ENCODE measurements at regions not wholly inside any gene's neighbourhood (a gene's known extent, or its start where the extent isn't known, plus 50 kb on each side); places are given as distances from the start of the nearest gene placed in this dataset.
A peak's percentile ranks its signal among the peaks of the same experiment; 100 is the strongest.

GRCh38 chr2:62415019-62415431 lies 91.0 kb downstream of the TMEM17 start:
- Mint-ChIP-seq H3K4me1 (peaks cover 0 to 14% (median 0%) of the 10 kb centered on the region in 7 donors), H3K9me3 (peaks cover 0 to 13% (median 0%) of the 10 kb centered on the region in 11 donors), H3K27ac (peak overlapping the region in 2 of 9 donors; percentile 19 to 23), H3K36me3 (no peaks in the 10 kb centered on the region), H3K4me3 (peak overlapping the region in 1 of 10 donors; percentile 15), H3K27me3 (peaks cover 0 to 10% (median 5%) of the 10 kb centered on the region in 5 donors)
- no peak overlapping the region for H3K4me3 ChIP-seq (ENCODE audit: low read length)
- H3K27ac ChIP-seq (ENCODE audit: low read depth, low read length): no peak overlapping the region
- ATAC-seq (peak; percentile 29), DNase-seq (no peak)
- ChIA-PET CTCF (interaction anchor here (0.9 kb wide), 1 partner anchor 421 kb away, joined by 4 read pairs; no protein-coding TSS in a partner anchor), POLR2A (no interaction called here)
- H3K36me3 ChIP-seq (ENCODE audit: control insufficient read depth in 2 of 3, insufficient read depth in 3 of 3, low read length in 3 of 3): no peaks in the 10 kb centered on the region
- peaks cover 0 to 7% of the 10 kb centered on the region in 2 donors for H3K4me1 ChIP-seq (ENCODE audit: control insufficient read depth in 2 of 2, insufficient read depth in 2 of 2, low read length in 2 of 2)
- intact Hi-C loops (cut with micrococcal nuclease): loop anchor here (10.0 kb wide), 2 partner anchors 110 to 1280 kb away; no protein-coding TSS in a partner anchor
- H3K27me3 ChIP-seq (ENCODE audit: control insufficient read depth in 2 of 2, insufficient read depth in 2 of 2, low read length in 2 of 2): no peaks in the 10 kb centered on the region
- no peaks in the 10 kb centered on the region for H3K9me3 ChIP-seq (ENCODE audit: control insufficient read depth in 2 of 3, low read length in 3 of 3)

DNA sequence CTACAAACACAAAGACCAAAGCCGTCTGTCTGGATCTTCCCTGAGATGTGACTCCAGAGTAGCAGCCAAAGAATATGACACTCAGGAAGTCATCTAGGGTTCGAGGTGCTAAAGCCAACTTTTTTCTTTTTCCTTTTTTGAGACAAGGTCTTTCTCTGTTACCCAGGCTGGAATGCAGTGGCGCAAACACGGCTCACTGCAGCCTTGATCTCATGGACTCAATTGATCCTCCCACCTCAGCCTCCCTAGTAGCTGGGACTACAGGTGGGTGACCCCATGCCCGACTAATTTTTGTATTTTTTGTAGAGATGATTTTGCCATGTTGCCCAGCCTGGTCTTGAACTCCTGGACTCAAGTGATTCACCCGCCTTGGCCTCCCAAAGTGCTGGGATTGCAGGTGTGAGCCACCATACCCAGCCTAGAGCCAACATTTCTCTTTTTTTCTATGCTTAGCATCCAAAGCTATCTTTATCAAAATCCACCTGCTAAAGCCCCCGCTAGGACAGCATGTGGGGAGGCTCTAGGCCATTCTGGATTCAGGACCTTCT lies 92.8 kb downstream of the TMEM17 start:
- no peak for DNase-seq
- peak overlapping the region in 2 of 9 donors; percentile 17 to 21 for H3K27ac Mint-ChIP-seq
- Histone ChIP-seq H3K9me3 (ENCODE audit: control insufficient read depth in 2 of 3, low read length in 3 of 3) (no peaks in the 10 kb centered on the region), H3K27ac (ENCODE audit: low read depth, low read length) (no peak overlapping the region), H3K36me3 (ENCODE audit: control insufficient read depth in 2 of 3, insufficient read depth in 3 of 3, low read length in 3 of 3) (no peaks in the 10 kb centered on the region), H3K27me3 (ENCODE audit: control insufficient read depth in 2 of 2, insufficient read depth in 2 of 2, low read length in 2 of 2) (no peaks in the 10 kb centered on the region), H3K4me1 (ENCODE audit: control insufficient read depth in 2 of 2, insufficient read depth in 2 of 2, low read length in 2 of 2) (peaks cover 0 to 7% of the 10 kb centered on the region in 2 donors), H3K4me3 (ENCODE audit: low read length) (no peak overlapping the region)
- H3K27me3 Mint-ChIP-seq: peaks cover 0 to 8% (median 5%) of the 10 kb centered on the region in 5 donors
- POLR2A ChIA-PET: no interaction called here
- no peak overlapping the region for H3K4me3 Mint-ChIP-seq
- CTCF ChIA-PET: interaction anchor here (0.8 to 1.3 kb wide), 5 partner anchors 14 to 494 kb away, joined by 3 to 4 read pairs (median 3); no protein-coding TSS in a partner anchor
- no peak for ATAC-seq
- H3K36me3 Mint-ChIP-seq: no peaks in the 10 kb centered on the region
- H3K4me1 Mint-ChIP-seq: peaks cover 0 to 14% (median 0%) of the 10 kb centered on the region in 7 donors
- peaks cover 0 to 5% (median 0%) of the 10 kb centered on the region in 11 donors for H3K9me3 Mint-ChIP-seq
- intact Hi-C loops (cut with micrococcal nuclease): loop anchor here (5.0 to 10.0 kb wide), 3 partner anchors 108 to 1278 kb away; partner anchors contain the start of gene B3GNT2 (in 1 of the 2)

DNA sequence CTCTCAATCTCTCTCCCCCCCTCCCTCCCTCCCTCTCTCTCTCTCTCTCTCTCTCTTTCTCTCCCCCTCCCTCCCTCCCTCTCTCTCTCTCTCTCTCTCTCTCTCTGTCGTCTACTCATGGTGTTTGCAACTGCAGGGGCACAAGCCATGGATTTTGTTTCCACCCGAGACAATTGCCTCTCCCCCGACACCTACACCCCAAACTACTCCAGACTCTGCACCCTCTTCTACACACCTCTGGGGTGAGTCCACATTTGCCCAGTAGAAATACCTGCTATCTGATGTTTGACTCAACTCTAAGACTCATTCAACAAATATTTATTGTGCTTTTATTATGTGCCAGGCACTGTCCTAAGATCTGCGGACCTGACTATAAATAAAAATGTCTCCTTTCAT lies 93.7 kb downstream of the TMEM17 start:
- Histone ChIP-seq H3K27me3 (ENCODE audit: control insufficient read depth in 2 of 2, insufficient read depth in 2 of 2, low read length in 2 of 2) (no peaks in the 10 kb centered on the region), H3K4me1 (ENCODE audit: control insufficient read depth in 2 of 2, insufficient read depth in 2 of 2, low read length in 2 of 2) (peaks cover 0 to 7% of the 10 kb centered on the region in 2 donors), H3K36me3 (ENCODE audit: control insufficient read depth in 2 of 3, insufficient read depth in 3 of 3, low read length in 3 of 3) (no peaks in the 10 kb centered on the region), H3K27ac (ENCODE audit: low read depth, low read length) (no peak overlapping the region), H3K9me3 (ENCODE audit: control insufficient read depth in 2 of 3, low read length in 3 of 3) (no peaks in the 10 kb centered on the region), H3K4me3 (ENCODE audit: low read length) (no peak overlapping the region)
- H3K4me3 Mint-ChIP-seq: peak overlapping the region in 2 of 10 donors; percentile 30 to 41
- DNase-seq (peak in 3 of 9 donors; percentile 7 to 17 (median 8)), ATAC-seq (no peak)
- H3K4me1 Mint-ChIP-seq: peaks cover 0 to 14% (median 0%) of the 10 kb centered on the region in 7 donors
- peaks cover 0 to 3% (median 0%) of the 10 kb centered on the region in 11 donors for H3K9me3 Mint-ChIP-seq
- ChIA-PET POLR2A (no interaction called here), CTCF (interaction anchor here (0.6 to 0.8 kb wide), 2 partner anchors 419 to 676 kb away, joined by 3 read pairs; no protein-coding TSS in a partner anchor)
- no peaks in the 10 kb centered on the region for H3K36me3 Mint-ChIP-seq
- intact Hi-C loops (cut with micrococcal nuclease): loop anchor here (1.0 to 10.0 kb wide), 7 partner anchors 108 to 1278 kb away; partner anchors contain the start of genes B3GNT2 (in 2 of the 2) and CCT4 (in 1 of the 2)
- peak overlapping the region in 4 of 9 donors; percentile 58 to 87 (median 62) for H3K27ac Mint-ChIP-seq
- peaks cover 0 to 8% (median 0%) of the 10 kb centered on the region in 5 donors for H3K27me3 Mint-ChIP-seq

DNA sequence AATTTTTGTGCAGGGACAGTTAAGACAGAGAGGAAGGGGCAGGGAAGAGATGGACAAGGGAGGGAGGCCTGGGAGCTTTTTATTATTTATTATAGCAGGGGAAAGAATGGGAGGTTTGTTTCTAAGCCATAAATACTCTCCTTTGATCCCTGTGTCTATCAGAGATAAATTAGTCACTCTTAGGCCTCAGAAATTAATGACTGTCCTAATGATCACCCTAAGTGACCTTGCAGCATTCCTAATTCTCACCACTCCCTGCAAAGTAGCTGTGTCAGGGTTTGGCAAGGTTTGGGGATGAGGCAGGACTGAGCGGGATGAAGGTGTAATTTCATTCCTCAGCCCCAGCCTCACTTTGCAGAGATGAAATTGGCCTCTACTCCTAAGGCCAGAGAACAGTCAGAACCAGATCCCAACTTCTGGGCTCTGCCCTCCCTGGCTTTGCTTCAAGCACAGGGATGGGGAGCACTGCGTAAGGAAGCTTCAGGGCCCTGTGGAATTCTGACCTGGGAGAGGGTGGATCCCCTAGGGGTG lies 95.0 kb downstream of the TMEM17 start:
- Mint-ChIP-seq H3K27me3 (peaks cover 0 to 4% (median 0%) of the 10 kb centered on the region in 5 donors), H3K9me3 (peaks cover 0 to 3% (median 0%) of the 10 kb centered on the region in 11 donors), H3K4me1 (peaks cover 0 to 14% (median 0%) of the 10 kb centered on the region in 7 donors), H3K27ac (no peak overlapping the region), H3K4me3 (no peak overlapping the region), H3K36me3 (no peaks in the 10 kb centered on the region)
- Histone ChIP-seq H3K4me1 (ENCODE audit: control insufficient read depth in 2 of 2, insufficient read depth in 2 of 2, low read length in 2 of 2) (peaks cover 0 to 7% of the 10 kb centered on the region in 2 donors), H3K9me3 (ENCODE audit: control insufficient read depth in 2 of 3, low read length in 3 of 3) (no peaks in the 10 kb centered on the region), H3K27me3 (ENCODE audit: control insufficient read depth in 2 of 2, insufficient read depth in 2 of 2, low read length in 2 of 2) (no peaks in the 10 kb centered on the region), H3K4me3 (ENCODE audit: low read length) (no peak overlapping the region), H3K36me3 (ENCODE audit: control insufficient read depth in 2 of 3, insufficient read depth in 3 of 3, low read length in 3 of 3) (no peaks in the 10 kb centered on the region), H3K27ac (ENCODE audit: low read depth, low read length) (no peak overlapping the region)
- intact Hi-C loops (cut with micrococcal nuclease): loop anchor here (5.0 to 10.0 kb wide), 3 partner anchors 106 to 1276 kb away; partner anchors contain the start of gene B3GNT2 (in 1 of the 2)
- ATAC-seq: no peak
- no peak for DNase-seq
- CTCF ChIA-PET: interaction anchor here (0.8 to 1.9 kb wide), 4 partner anchors 416 to 498 kb away, joined by 3 to 11 read pairs (median 4); no protein-coding TSS in a partner anchor
- POLR2A ChIA-PET: interaction anchor here (0.6 kb wide), 1 partner anchor 414 kb away, joined by 3 read pairs; no protein-coding TSS in a partner anchor

DNA sequence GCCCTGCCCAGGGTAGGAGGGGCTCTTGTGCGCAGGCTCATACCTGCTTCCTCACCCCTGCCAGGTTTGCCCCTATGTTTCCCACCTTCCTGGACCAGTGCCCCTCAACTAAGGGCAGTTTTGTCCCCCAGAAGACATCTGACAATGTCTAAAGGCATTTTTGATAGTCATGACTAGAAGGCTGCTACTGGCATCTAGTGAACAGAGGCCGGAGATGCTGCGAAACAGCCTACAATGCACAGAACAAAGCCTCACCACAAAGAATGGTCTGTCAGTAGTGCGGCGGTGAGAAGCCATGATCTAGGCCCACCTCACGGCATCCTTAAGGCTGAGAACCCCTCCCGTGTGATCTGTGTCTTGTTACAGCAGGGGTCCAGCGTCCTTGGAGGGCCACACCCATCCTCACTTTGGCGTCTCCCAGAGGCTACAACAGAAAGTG lies 96.0 kb downstream of the TMEM17 start:
- DNase-seq (no peak), ATAC-seq (no peak)
- H3K36me3 Mint-ChIP-seq: no peaks in the 10 kb centered on the region
- H3K27ac Mint-ChIP-seq: no peak overlapping the region
- H3K9me3 ChIP-seq (ENCODE audit: control insufficient read depth in 2 of 3, low read length in 3 of 3): no peaks in the 10 kb centered on the region
- ChIA-PET POLR2A (no interaction called here), CTCF (interaction anchor here (1.1 to 1.9 kb wide), 2 partner anchors 491 to 497 kb away, joined by 3 to 11 read pairs; no protein-coding TSS in a partner anchor)
- no peaks in the 10 kb centered on the region for H3K36me3 ChIP-seq (ENCODE audit: control insufficient read depth in 2 of 3, insufficient read depth in 3 of 3, low read length in 3 of 3)
- H3K27me3 ChIP-seq (ENCODE audit: control insufficient read depth in 2 of 2, insufficient read depth in 2 of 2, low read length in 2 of 2): no peaks in the 10 kb centered on the region
- H3K9me3 Mint-ChIP-seq: peaks cover 0 to 3% (median 0%) of the 10 kb centered on the region in 11 donors
- peaks cover 0 to 1% (median 0%) of the 10 kb centered on the region in 5 donors for H3K27me3 Mint-ChIP-seq
- H3K27ac ChIP-seq (ENCODE audit: low read depth, low read length): no peak overlapping the region
- intact Hi-C loops (cut with micrococcal nuclease): loop anchor here (5.0 to 10.0 kb wide), 3 partner anchors 105 to 1275 kb away; partner anchors contain the start of gene B3GNT2 (in 1 of the 2)
- no peak overlapping the region for H3K4me3 ChIP-seq (ENCODE audit: low read length)
- H3K4me1 ChIP-seq (ENCODE audit: control insufficient read depth in 2 of 2, insufficient read depth in 2 of 2, low read length in 2 of 2): peaks cover 0 to under 1% of the 10 kb centered on the region in 2 donors
- peaks cover 0 to 9% (median 0%) of the 10 kb centered on the region in 7 donors for H3K4me1 Mint-ChIP-seq
- H3K4me3 Mint-ChIP-seq: no peak overlapping the region

- Histone ChIP-seq H3K27ac (ENCODE audit: low read depth, low read length) (no peak overlapping the region), H3K9me3 (ENCODE audit: control insufficient read depth in 2 of 3, low read length in 3 of 3) (no peaks in the 10 kb centered on the region), H3K36me3 (ENCODE audit: control insufficient read depth in 2 of 3, insufficient read depth in 3 of 3, low read length in 3 of 3) (no peaks in the 10 kb centered on the region), H3K4me1 (ENCODE audit: control insufficient read depth in 2 of 2, insufficient read depth in 2 of 2, low read length in 2 of 2) (no peaks in the 10 kb centered on the region), H3K4me3 (ENCODE audit: low read length) (no peak overlapping the region), H3K27me3 (ENCODE audit: control insufficient read depth in 2 of 2, insufficient read depth in 2 of 2, low read length in 2 of 2) (no peaks in the 10 kb centered on the region)
- H3K36me3 Mint-ChIP-seq: no peaks in the 10 kb centered on the region
- peak overlapping the region in 1 of 9 donors; percentile 55 for H3K27ac Mint-ChIP-seq
- DNase-seq (no peak), ATAC-seq (no peak)
- no peaks in the 10 kb centered on the region for H3K27me3 Mint-ChIP-seq
- H3K9me3 Mint-ChIP-seq: peaks cover 0 to 3% (median 0%) of the 10 kb centered on the region in 11 donors
- no peak overlapping the region for H3K4me3 Mint-ChIP-seq
- ChIA-PET CTCF (no interaction called here), POLR2A (no interaction called here)
- peaks cover 0 to 4% (median 0%) of the 10 kb centered on the region in 7 donors for H3K4me1 Mint-ChIP-seq
- intact Hi-C loops (cut with micrococcal nuclease): no loop called here
These were observed 96.6 kb downstream of the TMEM17 start for GRCh38 chr2:62409442-62409841.
